DMS 273 (cell line): ENCODE measurements at regions not wholly inside any gene's neighbourhood (a gene's known extent, or its start where the extent isn't known, plus 50 kb on each side); places are given as distances from the start of the nearest gene placed in this dataset.

Source experiments
- DNase-seq: peaks from one replicate; lab custom pipeline; 2025; ENCODE audit not compliant: unreplicated experiment; lab: John Stamatoyannopoulos, UW

GRCh38 chr12:78764913-78765312 lies 99.7 kb upstream of the SYT1 start:
- DNase-seq: no peak

- DNase-seq: no peak
These were observed 97.2 kb upstream of the SYT1 start for GRCh38 chr12:78767264-78767981.

GRCh38 chr12:78778339-78778738 lies 86.2 kb upstream of the SYT1 start:
- no peak for DNase-seq

- DNase-seq: no peak
These were observed 77.0 kb upstream of the SYT1 start for GRCh38 chr12:78787576-78787975.

- DNase-seq: no peak
These were observed 74.4 kb upstream of the SYT1 start for GRCh38 chr12:78790148-78790547.

- peak; percentile 13 for DNase-seq
These were observed 72.4 kb upstream of the SYT1 start for GRCh38 chr12:78792052-78792698.

- DNase-seq: no peak
These were observed 71.1 kb upstream of the SYT1 start for GRCh38 chr12:78793491-78793890.

GRCh38 chr12:78793982-78794381 lies 70.6 kb upstream of the SYT1 start:
- no peak for DNase-seq

- DNase-seq: no peak
These were observed 68.6 kb upstream of the SYT1 start for GRCh38 chr12:78795934-78796445.

- DNase-seq: no peak
These were observed 67.2 kb upstream of the SYT1 start for GRCh38 chr12:78797196-78797931.

- DNase-seq: no peak
These were observed 64.9 kb upstream of the SYT1 start for GRCh38 chr12:78799649-78800048.

GRCh38 chr12:78802593-78802992 lies 62.0 kb upstream of the SYT1 start:
- no peak for DNase-seq

GRCh38 chr12:78804262-78804661 lies 60.3 kb upstream of the SYT1 start:
- DNase-seq: no peak
